Suprapubic skin (tissue), 4 donors: ENCODE measurements at regions not wholly inside any gene's neighbourhood (a gene's known extent, or its start where the extent isn't known, plus 50 kb on each side); places are given as distances from the start of the nearest gene placed in this dataset.

Experiments used
- DNase-seq, 2 donors: peaks; one replicate each; pipeline ENCODE4 v3.0.0-alpha.2; 2019; ENCODE audit warnings: low spot score in 2 of 2
- H3K27ac ChIP-seq: fragments of 200-600 bp; sonication (generic); one replicate; pipeline ENCODE4 v1.5.1; 2019
- H3K27me3 ChIP-seq: fragments of 200-600 bp; sonication (generic); one replicate; pipeline ENCODE4 v1.5.1; 2019
- H3K36me3 ChIP-seq: fragments of 200-600 bp; sonication (generic); one replicate; pipeline ENCODE4 v1.5.1; 2019
- H3K4me1 ChIP-seq: fragments of 200-600 bp; sonication (generic); one replicate; pipeline ENCODE4 v1.5.1; 2019
- H3K4me3 ChIP-seq: fragments of 200-600 bp; sonication (generic); one replicate; pipeline ENCODE4 v1.5.1; 2019; ENCODE audit warnings: mild to moderate bottlenecking
- H3K9me3 ChIP-seq: fragments of 200-600 bp; sonication (generic); one replicate; pipeline ENCODE4 v1.5.1; 2019
- EP300 ChIP-seq: sonication (generic); formaldehyde crosslinking; IDR thresholded peaks from one replicate; pipeline ENCODE4 v1.6.1; 2017; ENCODE audit warnings: antibody characterized with exemption
- POLR2A ChIP-seq, 2 donors: fragments of 450-650 bp; IDR thresholded peaks; one replicate each; pipeline ENCODE4 v1.6.1; 2017; ENCODE audit warnings: antibody characterized with exemption in 2 of 2, mild to moderate bottlenecking in 2 of 2, moderate library complexity in 2 of 2
- POLR2AphosphoS5 ChIP-seq, 3 donors: sonication (generic); formaldehyde crosslinking; IDR thresholded peaks; one replicate each; pipeline ENCODE4 v1.6.1; 2017; ENCODE audit warnings: antibody characterized with exemption in 3 of 3
- WGBS: methylation state at CpG from one replicate; pipeline ENCODE4 v1.1.5; 2018; 5-methylcytosine and 5-hydroxymethylcytosine counted together
- TF ChIP-seq, protein P1 (sequence below), 2 donors: fragments of 200-600 bp in 1 of 2; fragments of 450-650 bp in 1 of 2; sonication (generic) in 1 of 2; IDR thresholded peaks; one replicate each; pipeline ENCODE4 v1.5.1; 2016 to 2019; ENCODE audit warnings: antibody characterized with exemption in 2 of 2, mild to moderate bottlenecking in 1 of 2, moderate library complexity in 1 of 2

DNA sequence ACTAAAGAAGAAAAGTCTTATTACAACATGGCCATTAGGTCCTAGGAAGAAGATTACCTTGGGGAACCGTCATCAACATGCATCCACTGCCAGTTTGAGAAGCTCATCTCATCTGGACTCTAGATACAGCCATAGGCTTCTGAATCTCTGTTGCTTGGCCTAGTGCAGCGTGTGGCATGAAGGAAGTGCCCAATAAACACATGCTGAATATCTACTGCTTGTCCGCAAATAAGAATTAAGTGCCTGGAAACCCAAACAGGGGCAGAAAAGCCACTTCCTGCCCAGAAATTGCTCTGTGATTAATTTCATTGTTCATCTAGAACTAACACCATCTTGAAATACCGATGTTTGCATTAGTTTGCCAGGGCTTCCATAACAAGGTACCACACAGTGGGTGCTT lies 241.1 kb upstream of the KLF3 start:
- DNase-seq: no peak
- no peaks in the 10 kb centered on the region for H3K4me1 ChIP-seq
- H3K36me3 ChIP-seq: no peaks in the 10 kb centered on the region
- H3K4me3 ChIP-seq: no peak overlapping the region
- H3K27ac ChIP-seq: no peak overlapping the region
- WGBS: 93% methylated on average over 4 of the region's 4 CpGs
- H3K9me3 ChIP-seq: no peaks in the 10 kb centered on the region
- no peaks in the 10 kb centered on the region for H3K27me3 ChIP-seq
- TF ChIP-seq POLR2AphosphoS5 (IDR thresholded peaks at IDR 0.05) (no peak), POLR2A (IDR thresholded peaks at IDR 0.05) (no peak), EP300 (no peak)
- TF ChIP-seq, protein P1, sequence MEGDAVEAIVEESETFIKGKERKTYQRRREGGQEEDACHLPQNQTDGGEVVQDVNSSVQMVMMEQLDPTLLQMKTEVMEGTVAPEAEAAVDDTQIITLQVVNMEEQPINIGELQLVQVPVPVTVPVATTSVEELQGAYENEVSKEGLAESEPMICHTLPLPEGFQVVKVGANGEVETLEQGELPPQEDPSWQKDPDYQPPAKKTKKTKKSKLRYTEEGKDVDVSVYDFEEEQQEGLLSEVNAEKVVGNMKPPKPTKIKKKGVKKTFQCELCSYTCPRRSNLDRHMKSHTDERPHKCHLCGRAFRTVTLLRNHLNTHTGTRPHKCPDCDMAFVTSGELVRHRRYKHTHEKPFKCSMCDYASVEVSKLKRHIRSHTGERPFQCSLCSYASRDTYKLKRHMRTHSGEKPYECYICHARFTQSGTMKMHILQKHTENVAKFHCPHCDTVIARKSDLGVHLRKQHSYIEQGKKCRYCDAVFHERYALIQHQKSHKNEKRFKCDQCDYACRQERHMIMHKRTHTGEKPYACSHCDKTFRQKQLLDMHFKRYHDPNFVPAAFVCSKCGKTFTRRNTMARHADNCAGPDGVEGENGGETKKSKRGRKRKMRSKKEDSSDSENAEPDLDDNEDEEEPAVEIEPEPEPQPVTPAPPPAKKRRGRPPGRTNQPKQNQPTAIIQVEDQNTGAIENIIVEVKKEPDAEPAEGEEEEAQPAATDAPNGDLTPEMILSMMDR (IDR thresholded peaks at IDR 0.05): no peak

DNA sequence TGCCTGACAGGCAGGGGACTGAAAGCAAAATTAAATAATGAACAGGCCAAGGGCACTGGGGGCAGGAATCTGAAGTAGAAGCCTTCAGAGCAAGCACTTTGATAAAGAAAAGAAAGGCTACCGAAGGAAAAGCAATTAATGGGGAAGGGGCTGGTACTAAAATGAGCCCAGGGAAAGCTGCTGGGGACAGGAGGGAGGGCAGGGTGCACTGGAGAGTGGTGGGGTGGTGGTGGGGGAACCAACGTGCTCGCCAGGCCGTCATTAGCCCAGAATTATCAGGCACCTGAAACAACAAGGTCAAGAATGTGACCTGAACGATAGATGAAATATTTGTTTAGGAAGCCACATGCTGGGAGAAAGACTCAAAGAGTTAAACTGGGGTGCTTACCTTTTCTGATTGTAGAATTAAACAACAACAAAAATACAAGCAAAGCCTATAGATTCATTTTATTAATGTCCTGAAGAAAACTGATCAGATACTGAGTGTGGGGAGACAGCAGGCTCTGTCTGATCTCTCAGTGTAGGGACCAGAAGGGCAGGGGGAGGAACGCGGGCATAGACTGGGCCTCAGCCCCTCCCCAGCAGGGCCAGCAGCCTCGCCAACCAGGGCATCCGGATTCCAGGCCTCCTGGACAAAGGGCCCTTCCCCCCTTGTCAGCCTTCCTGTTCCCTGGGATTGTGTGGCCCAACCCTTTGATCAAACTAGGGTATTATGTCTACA lies 239.7 kb upstream of the KLF3 start:
- no peak overlapping the region for H3K4me3 ChIP-seq
- no peaks in the 10 kb centered on the region for H3K4me1 ChIP-seq
- TF ChIP-seq EP300 (no peak), POLR2A (IDR thresholded peaks at IDR 0.05) (no peak), POLR2AphosphoS5 (IDR thresholded peaks at IDR 0.05) (no peak)
- TF ChIP-seq, protein P1 (IDR thresholded peaks at IDR 0.05): no peak
- H3K36me3 ChIP-seq: no peaks in the 10 kb centered on the region
- no peaks in the 10 kb centered on the region for H3K27me3 ChIP-seq
- H3K27ac ChIP-seq: no peak overlapping the region
- WGBS: 73% methylated on average over 9 of the region's 9 CpGs
- no peak for DNase-seq
- H3K9me3 ChIP-seq: no peaks in the 10 kb centered on the region

DNA sequence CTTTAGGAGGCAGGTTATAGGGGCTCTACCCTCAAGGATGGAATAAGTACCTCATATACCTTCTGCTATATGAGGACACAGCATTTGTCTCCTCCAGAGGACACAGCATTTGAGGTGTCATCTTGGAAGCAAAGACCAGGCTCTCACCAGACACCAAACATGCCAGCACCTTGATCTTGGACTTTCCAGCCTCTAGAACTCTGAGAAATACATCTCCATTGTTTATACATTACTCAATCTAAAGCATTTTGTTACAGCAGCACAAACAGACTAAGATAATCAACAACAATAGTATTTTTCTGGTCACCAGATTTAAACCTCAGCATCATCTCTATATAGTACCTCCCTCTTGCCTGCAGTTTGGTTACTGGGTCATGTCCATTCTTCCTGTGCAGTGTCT lies 237.5 kb upstream of the KLF3 start:
- Histone ChIP-seq H3K9me3 (no peaks in the 10 kb centered on the region), H3K27ac (no peak overlapping the region), H3K4me1 (no peaks in the 10 kb centered on the region), H3K4me3 (no peak overlapping the region), H3K36me3 (no peaks in the 10 kb centered on the region), H3K27me3 (no peaks in the 10 kb centered on the region)
- no peak for TF ChIP-seq POLR2A (IDR thresholded peaks at IDR 0.05)
- TF ChIP-seq, protein P1 (IDR thresholded peaks at IDR 0.05): no peak
- no peak for TF ChIP-seq EP300
- no peak for TF ChIP-seq POLR2AphosphoS5 (IDR thresholded peaks at IDR 0.05)
- DNase-seq: no peak

DNA sequence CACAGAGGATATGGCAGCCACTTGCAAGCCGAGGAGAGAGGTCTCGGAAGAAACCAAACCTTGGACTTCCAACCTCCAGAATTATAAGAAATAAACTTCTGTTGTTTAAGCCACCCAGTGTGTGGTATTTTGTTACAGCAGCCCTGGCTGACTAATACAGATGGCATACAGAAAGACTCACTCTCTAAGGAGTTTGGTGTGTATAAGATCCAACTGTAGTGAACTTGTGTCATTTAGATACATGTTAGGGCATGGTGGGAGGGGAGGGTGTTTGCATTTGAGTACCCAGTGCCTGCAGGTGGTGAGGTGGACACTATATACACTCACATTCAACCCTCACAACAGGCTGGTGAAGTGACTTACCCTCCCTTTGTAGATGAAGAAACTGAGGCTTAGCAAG lies 233.2 kb upstream of the KLF3 start:
- TF ChIP-seq EP300 (no peak), POLR2AphosphoS5 (IDR thresholded peaks at IDR 0.05) (no peak), POLR2A (IDR thresholded peaks at IDR 0.05) (no peak)
- TF ChIP-seq, protein P1 (IDR thresholded peaks at IDR 0.05): no peak
- peaks cover 2% of the 10 kb centered on the region for H3K9me3 ChIP-seq
- DNase-seq: no peak
- H3K36me3 ChIP-seq: no peaks in the 10 kb centered on the region
- no peaks in the 10 kb centered on the region for H3K27me3 ChIP-seq
- WGBS: 98% methylated on average over 2 of the region's 2 CpGs
- no peaks in the 10 kb centered on the region for H3K4me1 ChIP-seq
- no peak overlapping the region for H3K4me3 ChIP-seq
- no peak overlapping the region for H3K27ac ChIP-seq

DNA sequence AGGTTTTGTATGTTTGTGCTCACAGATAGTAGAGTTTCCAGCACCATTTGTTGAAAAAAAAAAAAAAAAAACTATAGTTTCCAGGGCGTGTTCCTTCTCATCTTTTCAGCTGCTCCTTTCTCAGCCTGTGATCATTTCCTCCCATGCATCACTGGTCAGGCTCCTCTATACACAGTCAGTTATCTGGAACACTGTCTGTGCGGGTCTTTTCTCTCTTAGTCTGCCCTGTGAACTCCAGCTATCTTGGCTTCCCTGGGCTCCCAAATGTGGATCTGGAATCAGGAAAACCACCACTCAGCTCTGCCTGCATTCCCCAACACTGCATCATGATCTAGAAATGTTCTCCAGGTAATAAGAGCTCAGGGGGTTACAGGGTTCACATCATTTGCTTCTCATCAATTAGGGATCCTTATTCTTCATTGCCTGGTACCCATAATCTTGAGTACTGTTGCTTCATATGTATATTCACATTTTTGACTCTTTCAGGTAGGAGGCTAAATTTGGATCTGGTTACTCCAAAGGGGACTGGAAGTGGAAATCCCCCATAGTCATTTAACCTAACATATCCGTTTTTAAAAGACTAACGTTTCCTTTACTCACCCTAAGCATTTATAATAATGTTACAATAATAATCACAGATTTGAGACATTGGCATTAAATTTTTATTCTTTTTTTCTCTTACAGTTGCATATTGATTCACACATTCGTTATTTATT lies 221.8 kb upstream of the KLF3 start:
- H3K27me3 ChIP-seq: no peaks in the 10 kb centered on the region
- no peaks in the 10 kb centered on the region for H3K9me3 ChIP-seq
- no peak for DNase-seq
- H3K4me3 ChIP-seq: no peak overlapping the region
- no peak for TF ChIP-seq POLR2AphosphoS5 (IDR thresholded peaks at IDR 0.05)
- TF ChIP-seq EP300: no peak
- TF ChIP-seq, protein P1 (IDR thresholded peaks at IDR 0.05): no peak
- TF ChIP-seq POLR2A (IDR thresholded peaks at IDR 0.05): no peak
- H3K36me3 ChIP-seq: no peaks in the 10 kb centered on the region
- WGBS: 84% methylated on average over 5 of the region's 5 CpGs
- H3K4me1 ChIP-seq: no peaks in the 10 kb centered on the region
- H3K27ac ChIP-seq: no peak overlapping the region
